GM12891 (cell line): ENCODE measurements at regions not wholly inside any gene's neighbourhood (a gene's known extent, or its start where the extent isn't known, plus 50 kb on each side); places are given as distances from the start of the nearest gene placed in this dataset.

Experiments
- POLR2A ChIP-seq: IDR thresholded peaks from 2 replicates; pipeline ENCODE4 v1.6.1; 2011; ENCODE audit warnings: low read depth, low read length, control low read depth
- POLR2AphosphoS5 ChIP-seq: IDR thresholded peaks from 2 replicates; pipeline ENCODE4 v1.6.1; 2011; ENCODE audit warnings: low read depth, low read length, control low read depth
- SPI1 ChIP-seq: IDR thresholded peaks from 2 replicates; pipeline ENCODE4 v1.6.1; 2011; ENCODE audit warnings: low read depth, low read length, control low read depth
- TAF1 ChIP-seq: IDR thresholded peaks from 2 replicates; pipeline ENCODE4 v1.6.1; 2011; ENCODE audit warnings: low read depth, low read length, control low read depth

GRCh38 chr5:125301711-125302110 lies 555.3 kb upstream of the ZNF608 start:
- TF ChIP-seq POLR2AphosphoS5 (no peak), SPI1 (no peak), POLR2A (no peak), TAF1 (no peak)
